Upper lobe of left lung (tissue), 6 donors: ENCODE measurements at regions not wholly inside any gene's neighbourhood (a gene's known extent, or its start where the extent isn't known, plus 50 kb on each side); places are given as distances from the start of the nearest gene placed in this dataset.
A peak's percentile ranks its signal among the peaks of the same experiment; 100 is the strongest.

ENCODE experiments used
- ATAC-seq, 2 donors: fragments of 200-7000 bp; cut with Tn5 transposase; one replicate each; pipeline ENCODE4 v1.9.1; 2022; ENCODE audit warnings: mild to moderate bottlenecking in 2 of 2, moderate library complexity in 2 of 2; ENCODE audit not compliant: low FRiP score in 2 of 2
- DNase-seq, 2 donors: peaks; one replicate each; pipeline ENCODE4 v3.0.0-alpha.2; 2019 to 2020
- H3K27ac ChIP-seq, 4 donors: fragments of 200-600 bp; sonication (generic); one replicate each; pipeline ENCODE4 v1.5.1; 2016 to 2019
- H3K27me3 ChIP-seq, 4 donors: fragments of 200-600 bp; sonication (generic); one replicate each; pipeline ENCODE4 v1.5.1; 2017 to 2019
- H3K36me3 ChIP-seq, 4 donors: fragments of 200-600 bp; sonication (generic); one replicate each; pipeline ENCODE4 v1.5.1; 2016 to 2019
- H3K4me1 ChIP-seq, 4 donors: fragments of 200-600 bp; sonication (generic); one replicate each; pipeline ENCODE4 v1.5.1; 2018 to 2019
- H3K4me3 ChIP-seq, 4 donors: fragments of 200-600 bp; sonication (generic); one replicate each; pipeline ENCODE4 v1.5.1; 2017 to 2019; ENCODE audit warnings: mild to moderate bottlenecking in 2 of 4, moderate library complexity in 1 of 4
- H3K9me3 ChIP-seq, 4 donors: fragments of 200-600 bp; sonication (generic); one replicate each; pipeline ENCODE4 v1.5.1; 2018 to 2019
- CTCF ChIP-seq, 6 experiments: fragments of 450-650 bp in 4 of 6; fragments of 200-600 bp in 2 of 6; sonication (generic) in 2 of 6; IDR thresholded peaks; one replicate each; pipeline ENCODE4 v1.5.1; 2016 to 2019; ENCODE audit warnings: antibody characterized with exemption in 6 of 6
- EP300 ChIP-seq, 4 donors: sonication (generic); formaldehyde crosslinking; IDR thresholded peaks; one replicate each; pipeline ENCODE4 v1.5.1; 2017; ENCODE audit warnings: antibody characterized with exemption in 4 of 4, control low read depth in 2 of 4
- POLR2A ChIP-seq, 4 donors: fragments of 450-650 bp; IDR thresholded peaks; one replicate each; pipeline ENCODE4 v1.5.1; 2016 to 2017; ENCODE audit warnings: antibody characterized with exemption in 4 of 4, mild to moderate bottlenecking in 2 of 4
- POLR2AphosphoS5 ChIP-seq, 2 donors: sonication (generic); formaldehyde crosslinking; IDR thresholded peaks; one replicate each; pipeline ENCODE4 v1.5.1; 2017; ENCODE audit warnings: antibody characterized with exemption in 2 of 2
- WGBS, 2 donors: methylation state at CpG; one replicate each; pipeline ENCODE4 v1.1.5; 2017 to 2018; 5-methylcytosine and 5-hydroxymethylcytosine counted together
- donor health status: DM: no; HTN: no; CAD: no; lungs with moderate emphysema.
- donor health status: DM: no; HTN: yes; CAD: no; lungs with severe emphysema.

- Histone ChIP-seq H3K9me3 (no peaks in the 10 kb centered on the region), H3K36me3 (no peaks in the 10 kb centered on the region), H3K4me1 (no peaks in the 10 kb centered on the region), H3K27me3 (no peaks in the 10 kb centered on the region), H3K27ac (no peak overlapping the region), H3K4me3 (no peak overlapping the region)
- TF ChIP-seq POLR2AphosphoS5 (IDR thresholded peaks at IDR 0.05) (no peak), POLR2A (IDR thresholded peaks at IDR 0.05) (no peak), EP300 (IDR thresholded peaks at IDR 0.05) (no peak), CTCF (IDR thresholded peaks at IDR 0.05) (no peak)
- DNase-seq (no peak), ATAC-seq (no peak)
- WGBS, 2 donors = 77 to 88% methylated on average over 3 to 5 of the region's 5 CpGs
Measured at GRCh38 chr14:34099635-34100034, 148.8 kb upstream of the EGLN3 start.

DNA sequence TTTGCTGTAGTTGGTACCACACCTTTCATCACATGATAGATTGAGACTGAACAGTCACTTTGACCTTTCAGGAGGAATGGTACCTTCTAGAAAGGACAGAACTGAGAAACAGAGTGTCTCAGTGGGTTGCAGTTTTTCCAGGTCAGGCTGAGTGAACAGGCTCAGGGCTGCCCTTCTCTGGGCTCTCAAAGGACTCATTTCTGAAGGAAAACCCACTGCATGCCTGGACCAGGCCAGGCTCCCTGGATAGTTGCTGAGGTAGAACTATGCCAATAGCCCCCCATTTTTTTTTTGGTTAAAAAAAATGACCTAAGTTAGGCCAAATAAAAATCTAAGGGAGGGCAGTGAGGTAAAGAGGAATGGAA is 148.1 kb upstream of the EGLN3 start:
- Histone ChIP-seq H3K4me3 (no peak overlapping the region), H3K36me3 (no peaks in the 10 kb centered on the region), H3K9me3 (no peaks in the 10 kb centered on the region), H3K27me3 (no peaks in the 10 kb centered on the region), H3K4me1 (no peaks in the 10 kb centered on the region), H3K27ac (no peak overlapping the region)
- no peak for ATAC-seq
- no peak for DNase-seq
- no peak for TF ChIP-seq POLR2A (IDR thresholded peaks at IDR 0.05)
- no peak for TF ChIP-seq POLR2AphosphoS5 (IDR thresholded peaks at IDR 0.05)
- no peak for TF ChIP-seq EP300 (IDR thresholded peaks at IDR 0.05)
- no peak for TF ChIP-seq CTCF (IDR thresholded peaks at IDR 0.05)

DNA sequence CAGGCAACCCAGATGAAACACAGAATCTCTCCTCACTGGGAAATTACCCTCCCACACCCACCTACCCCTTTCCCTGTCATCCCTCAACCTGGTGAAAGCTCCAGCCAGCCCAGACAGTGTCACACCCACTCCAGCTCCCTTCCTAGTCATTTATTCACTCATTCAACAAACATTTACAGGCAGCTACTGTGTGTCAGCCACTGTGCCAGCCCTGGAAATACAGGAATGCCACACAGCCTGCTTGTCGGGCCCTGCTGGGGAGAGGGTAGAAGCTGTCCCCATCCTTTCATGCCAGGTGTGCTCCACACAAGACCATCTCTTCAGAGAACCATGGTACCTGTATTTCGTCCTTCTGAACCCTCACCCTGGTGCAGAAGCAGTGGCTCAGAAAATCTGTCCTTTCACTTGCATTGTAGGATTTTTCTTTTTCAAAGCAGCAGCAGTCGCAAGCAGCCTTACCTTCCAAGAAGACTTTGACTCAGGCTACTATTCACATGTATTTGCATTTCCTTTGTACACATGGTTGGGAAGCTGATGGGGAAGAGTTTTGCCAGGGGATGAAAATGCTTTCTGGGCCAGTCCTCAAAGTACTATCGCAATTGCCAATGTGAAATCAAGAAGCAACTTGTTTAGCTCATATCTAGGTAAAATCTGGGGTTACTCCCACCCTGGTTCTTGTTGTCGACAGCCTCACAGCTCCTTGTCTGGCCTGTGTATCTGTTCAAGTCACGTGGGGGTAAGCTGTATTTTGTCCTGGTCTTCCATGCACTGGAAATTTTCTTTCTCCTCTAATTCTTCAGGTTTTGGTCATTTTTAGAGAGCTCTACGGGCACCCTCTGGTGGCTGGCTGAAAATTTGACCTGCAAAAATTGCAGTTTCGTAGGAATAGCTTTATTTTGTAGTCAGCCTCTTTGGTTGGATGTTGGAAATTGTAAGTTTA is 147.4 kb upstream of the EGLN3 start:
- ATAC-seq = peak in 1 of 2 donors; percentile 53
- DNase-seq = no peak
- Histone ChIP-seq H3K9me3 (no peaks in the 10 kb centered on the region), H3K4me3 (no peak overlapping the region), H3K27me3 (no peaks in the 10 kb centered on the region), H3K4me1 (no peaks in the 10 kb centered on the region), H3K36me3 (no peaks in the 10 kb centered on the region), H3K27ac (no peak overlapping the region)
- 70 to 76% methylated on average over 8 of the region's 8 CpGs for WGBS, 2 donors
- peak in 5 of 6 experiments; percentile 22 to 41 (median 31) for TF ChIP-seq CTCF (IDR thresholded peaks at IDR 0.05)
- no peak for TF ChIP-seq POLR2A (IDR thresholded peaks at IDR 0.05)
- no peak for TF ChIP-seq POLR2AphosphoS5 (IDR thresholded peaks at IDR 0.05)
- no peak for TF ChIP-seq EP300 (IDR thresholded peaks at IDR 0.05)

DNA sequence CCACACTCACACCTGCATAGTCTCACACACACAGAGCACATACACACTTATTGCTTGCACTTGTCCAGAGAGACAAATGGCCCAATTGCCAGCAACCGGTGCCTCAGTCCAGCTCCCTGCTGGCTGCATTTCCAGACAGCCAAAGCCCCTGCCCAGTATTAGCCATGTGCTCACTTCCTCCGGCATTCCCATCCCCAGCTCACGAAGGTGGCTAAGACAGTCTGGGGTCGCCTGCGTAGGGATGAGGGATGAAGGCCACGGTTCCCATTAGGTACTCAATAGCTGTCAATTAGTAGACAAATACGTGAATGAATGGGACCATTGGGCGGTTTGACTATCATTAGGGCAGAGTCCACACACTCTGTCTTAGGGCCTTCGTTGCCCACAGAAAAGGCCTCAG is 146.8 kb upstream of the EGLN3 start:
- no peak overlapping the region for H3K27ac ChIP-seq
- no peak overlapping the region for H3K4me3 ChIP-seq
- DNase-seq = no peak
- no peaks in the 10 kb centered on the region for H3K9me3 ChIP-seq
- H3K36me3 ChIP-seq = no peaks in the 10 kb centered on the region
- TF ChIP-seq EP300 (IDR thresholded peaks at IDR 0.05) (no peak), POLR2A (IDR thresholded peaks at IDR 0.05) (no peak), CTCF (IDR thresholded peaks at IDR 0.05) (no peak), POLR2AphosphoS5 (IDR thresholded peaks at IDR 0.05) (no peak)
- ATAC-seq = no peak
- H3K4me1 ChIP-seq = no peaks in the 10 kb centered on the region
- H3K27me3 ChIP-seq = no peaks in the 10 kb centered on the region
- WGBS, 2 donors = 93 to 97% methylated on average over 9 of the region's 9 CpGs

DNA sequence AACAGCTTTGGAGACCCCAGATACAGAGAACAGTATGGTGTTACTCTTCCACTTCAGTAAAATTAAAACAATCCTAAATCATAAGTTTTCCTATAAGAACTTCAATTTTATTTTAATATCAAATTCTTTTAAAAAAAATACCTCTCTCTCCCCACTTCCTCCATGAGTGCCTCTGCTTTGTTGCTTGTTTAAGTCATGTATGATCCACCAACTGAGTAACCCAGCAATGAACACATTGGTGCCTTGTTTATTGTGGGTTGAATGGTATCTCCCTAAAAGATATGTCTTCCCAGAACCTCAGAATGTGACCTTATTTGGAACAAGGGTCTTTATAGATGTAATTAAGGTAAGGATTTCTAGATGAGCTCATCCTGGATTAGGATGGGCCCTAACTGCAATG is 143.5 kb upstream of the EGLN3 start:
- H3K27me3 ChIP-seq = no peaks in the 10 kb centered on the region
- TF ChIP-seq POLR2AphosphoS5 (IDR thresholded peaks at IDR 0.05) (no peak), POLR2A (IDR thresholded peaks at IDR 0.05) (no peak), EP300 (IDR thresholded peaks at IDR 0.05) (no peak), CTCF (IDR thresholded peaks at IDR 0.05) (no peak)
- H3K27ac ChIP-seq = no peak overlapping the region
- no peak for ATAC-seq
- no peaks in the 10 kb centered on the region for H3K4me1 ChIP-seq
- DNase-seq = no peak
- no peaks in the 10 kb centered on the region for H3K36me3 ChIP-seq
- H3K4me3 ChIP-seq = no peak overlapping the region
- H3K9me3 ChIP-seq = no peaks in the 10 kb centered on the region
